H1 (cell line): ENCODE measurements at regions not wholly inside any gene's neighbourhood (a gene's known extent, or its start where the extent isn't known, plus 50 kb on each side); places are given as distances from the start of the nearest gene placed in this dataset.

ENCODE experiments used
- JUND ChIP-seq: IDR thresholded peaks from 2 replicates; pipeline ENCODE4 v1.6.1; 2011; ENCODE audit warnings: mild to moderate bottlenecking, improper control_type of control experiment, low read length
- NANOG ChIP-seq: IDR thresholded peaks from 2 replicates; pipeline ENCODE4 v1.6.1; 2011; ENCODE audit warnings: low read length, low read depth, mild to moderate bottlenecking, inconsistent platforms; ENCODE audit not compliant: insufficient read depth, poor library complexity, severe bottlenecking
- POLR2A ChIP-seq, 2 experiments: IDR thresholded peaks; 1 replicate in 1 of 2; 2 replicates in 1 of 2; pipeline ENCODE4 v1.6.1; 2011; ENCODE audit warnings: low read depth in 2 of 2, low read length in 2 of 2, mild to moderate bottlenecking in 2 of 2; ENCODE audit errors: control extremely low read depth in 1 of 2

DNA sequence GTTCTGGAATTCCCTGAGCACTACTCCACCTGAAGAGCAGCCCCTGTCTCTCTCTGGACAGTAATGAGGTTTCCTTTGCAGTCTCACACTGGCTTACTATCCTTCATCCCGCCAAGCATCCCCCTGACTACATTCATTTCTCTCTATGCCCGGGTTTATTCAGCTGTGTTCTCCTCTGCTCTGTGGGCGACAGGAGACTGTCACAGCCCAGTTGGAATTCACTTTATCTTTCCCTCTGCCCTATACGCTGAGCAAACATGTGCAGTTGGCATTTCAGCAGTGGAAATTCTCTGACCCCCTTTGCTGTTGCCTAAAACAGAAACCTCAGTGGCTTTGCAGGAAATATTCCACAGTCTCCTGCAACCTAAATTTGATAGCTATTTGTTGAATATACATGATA is 83.5 kb upstream of the MAX start (continued):
- TF ChIP-seq NANOG (no peak), POLR2A (IDR thresholded peaks at IDR 0.05; ENCODE audit: control extremely low read depth in 1 of 2, low read depth in 2 of 2, low read length in 2 of 2) (no peak), JUND (no peak)
